GM12864 (cell line): ENCODE measurements at regions not wholly inside any gene's neighbourhood (a gene's known extent, or its start where the extent isn't known, plus 50 kb on each side); places are given as distances from the start of the nearest gene placed in this dataset.

Source experiments
- DNase-seq: peaks from one replicate; pipeline ENCODE4 v3.0.0-alpha.2; 2011; ENCODE audit warnings: low read depth
- H3K4me3 ChIP-seq: 2 replicates; pipeline ENCODE4 v1.5.1; 2011; ENCODE audit warnings: mild to moderate bottlenecking, low read depth, low read length, control low read depth
- TF ChIP-seq, protein P1 (sequence below): IDR thresholded peaks from 2 replicates; pipeline ENCODE4 v1.5.1; 2011; ENCODE audit warnings: low read depth, mild to moderate bottlenecking, moderate library complexity, low read length, control low read depth, inconsistent platforms; ENCODE audit errors: missing control alignments

DNA sequence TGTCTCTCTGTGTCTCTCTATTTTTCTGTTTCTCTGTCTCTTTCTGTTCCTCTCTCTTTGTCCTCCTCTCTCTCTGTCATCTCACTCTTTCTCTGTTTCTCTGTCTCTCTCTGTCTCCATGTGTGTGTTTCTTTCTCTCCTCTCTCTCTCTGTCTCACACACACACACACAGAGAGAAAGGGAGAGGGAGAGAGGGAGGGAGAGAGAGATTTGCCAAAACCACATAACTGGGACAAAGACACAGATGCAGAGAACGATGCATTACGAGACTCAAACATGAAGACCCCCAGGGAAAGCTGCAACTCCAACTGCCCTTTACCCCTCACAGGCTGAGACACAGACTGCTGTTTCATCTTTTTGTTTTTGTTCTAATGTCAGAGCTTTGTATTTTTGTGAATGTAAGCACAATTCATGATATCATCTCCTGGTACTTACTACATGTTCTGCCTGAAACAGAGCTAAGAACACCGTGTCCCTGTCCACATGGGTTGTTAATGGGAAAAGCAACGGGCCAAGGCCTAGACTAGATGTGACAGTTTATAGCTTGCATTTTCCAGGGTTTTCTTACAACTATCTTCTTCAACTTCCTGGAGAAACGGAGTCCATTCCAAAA lies 177.1 kb upstream of the ARID1B start:
- DNase-seq = no peak
- H3K4me3 ChIP-seq = no peak overlapping the region
- TF ChIP-seq, protein P1, sequence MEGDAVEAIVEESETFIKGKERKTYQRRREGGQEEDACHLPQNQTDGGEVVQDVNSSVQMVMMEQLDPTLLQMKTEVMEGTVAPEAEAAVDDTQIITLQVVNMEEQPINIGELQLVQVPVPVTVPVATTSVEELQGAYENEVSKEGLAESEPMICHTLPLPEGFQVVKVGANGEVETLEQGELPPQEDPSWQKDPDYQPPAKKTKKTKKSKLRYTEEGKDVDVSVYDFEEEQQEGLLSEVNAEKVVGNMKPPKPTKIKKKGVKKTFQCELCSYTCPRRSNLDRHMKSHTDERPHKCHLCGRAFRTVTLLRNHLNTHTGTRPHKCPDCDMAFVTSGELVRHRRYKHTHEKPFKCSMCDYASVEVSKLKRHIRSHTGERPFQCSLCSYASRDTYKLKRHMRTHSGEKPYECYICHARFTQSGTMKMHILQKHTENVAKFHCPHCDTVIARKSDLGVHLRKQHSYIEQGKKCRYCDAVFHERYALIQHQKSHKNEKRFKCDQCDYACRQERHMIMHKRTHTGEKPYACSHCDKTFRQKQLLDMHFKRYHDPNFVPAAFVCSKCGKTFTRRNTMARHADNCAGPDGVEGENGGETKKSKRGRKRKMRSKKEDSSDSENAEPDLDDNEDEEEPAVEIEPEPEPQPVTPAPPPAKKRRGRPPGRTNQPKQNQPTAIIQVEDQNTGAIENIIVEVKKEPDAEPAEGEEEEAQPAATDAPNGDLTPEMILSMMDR = no peak

DNA sequence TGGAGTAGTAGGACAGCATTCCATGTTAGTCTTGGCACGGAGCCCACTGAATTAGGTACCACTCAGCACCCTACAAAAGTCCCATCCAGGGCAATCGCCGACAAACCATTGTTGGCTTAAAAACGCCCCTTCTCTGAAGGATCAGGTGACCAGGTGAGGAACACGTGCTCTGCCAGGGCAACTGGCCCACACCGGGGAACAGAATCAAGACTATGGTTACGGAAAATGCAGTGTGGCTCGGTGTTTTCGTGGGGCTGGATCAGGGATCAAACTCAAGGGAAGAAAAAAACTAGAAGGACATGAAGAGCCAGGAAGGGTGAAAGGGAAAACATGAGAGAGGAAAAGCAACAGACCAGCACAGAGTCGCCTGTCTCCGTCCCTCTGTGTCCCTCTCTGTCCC lies 177.8 kb upstream of the ARID1B start:
- DNase-seq = no peak
- no peak overlapping the region for H3K4me3 ChIP-seq
- TF ChIP-seq, protein P1 = no peak

DNA sequence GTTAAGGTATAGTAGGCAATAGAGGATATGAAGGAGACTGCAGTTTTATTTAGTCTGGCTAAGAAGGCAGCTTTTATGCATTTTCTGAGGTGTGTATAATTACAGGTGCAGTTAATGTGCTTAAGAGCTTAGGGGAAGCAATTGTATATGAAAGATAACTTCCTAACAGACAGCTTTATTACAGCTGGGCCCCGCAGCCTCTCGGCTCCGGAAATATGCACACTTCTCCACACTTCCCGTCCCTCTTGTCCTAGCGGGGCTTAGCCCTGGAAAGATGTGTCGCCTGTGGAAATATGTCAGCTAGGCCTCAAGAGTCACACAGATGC lies 178.4 kb upstream of the ARID1B start:
- DNase-seq = no peak
- TF ChIP-seq, protein P1 = no peak
- H3K4me3 ChIP-seq = no peak overlapping the region

DNA sequence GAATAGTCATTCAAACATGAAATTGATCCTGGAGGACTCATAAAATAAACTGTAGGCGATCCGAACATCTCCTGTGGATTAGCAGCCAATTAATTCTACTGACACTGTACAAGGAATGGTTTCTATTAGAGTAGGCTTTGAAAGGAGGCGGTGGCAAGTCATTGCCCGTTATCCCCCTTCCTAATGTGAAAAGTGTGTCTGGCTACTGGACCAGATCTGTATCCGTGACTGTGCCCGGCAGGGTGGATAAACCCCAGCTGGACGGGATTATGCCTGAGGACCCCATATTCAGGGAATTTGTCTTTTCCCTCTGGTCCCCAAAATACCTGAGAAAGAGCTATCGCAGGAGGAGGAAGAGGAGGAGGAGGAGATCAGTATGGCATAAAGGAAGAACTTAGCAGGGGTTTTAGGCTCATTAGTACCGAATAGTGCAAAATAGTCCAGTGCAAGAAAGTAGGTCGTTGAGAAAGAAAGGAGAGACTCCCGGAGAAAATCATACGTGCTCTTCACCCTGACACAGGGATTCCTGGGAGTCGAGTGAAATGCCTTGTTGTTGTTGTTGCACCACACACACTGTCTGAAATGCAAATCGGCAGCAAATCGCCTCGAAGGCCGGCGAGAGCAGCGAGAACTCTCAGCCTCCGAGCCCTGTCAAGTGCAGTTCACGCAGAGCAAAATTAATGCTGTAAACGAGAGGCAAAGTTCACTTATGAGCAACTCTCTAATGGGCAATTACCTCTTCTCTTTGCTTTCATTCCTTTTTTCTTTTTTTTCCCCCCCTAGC lies 178.9 kb upstream of the ARID1B start:
- no peak overlapping the region for H3K4me3 ChIP-seq
- DNase-seq = no peak
- TF ChIP-seq, protein P1 = no peak

DNA sequence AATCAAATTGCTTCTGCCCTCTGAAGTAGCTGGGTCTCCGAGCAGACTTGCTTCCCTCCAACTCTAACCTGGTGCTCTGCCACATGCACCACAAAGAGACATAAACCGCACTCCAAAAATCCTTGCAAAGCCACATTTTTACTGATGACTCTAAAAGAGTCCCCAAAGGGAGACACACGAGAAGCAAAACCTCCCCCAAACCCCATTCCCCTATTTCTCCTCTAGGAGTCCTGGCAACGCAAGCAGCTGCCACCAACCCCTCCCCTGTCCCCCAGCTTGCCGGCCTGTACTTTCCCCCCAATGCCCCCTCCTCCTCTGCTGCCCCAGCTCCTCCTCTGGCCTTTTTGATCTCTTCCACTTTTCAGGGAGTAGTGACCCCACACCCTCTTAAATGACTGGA lies 180.1 kb upstream of the ARID1B start:
- TF ChIP-seq, protein P1 = no peak
- DNase-seq = no peak
- no peak overlapping the region for H3K4me3 ChIP-seq

DNA sequence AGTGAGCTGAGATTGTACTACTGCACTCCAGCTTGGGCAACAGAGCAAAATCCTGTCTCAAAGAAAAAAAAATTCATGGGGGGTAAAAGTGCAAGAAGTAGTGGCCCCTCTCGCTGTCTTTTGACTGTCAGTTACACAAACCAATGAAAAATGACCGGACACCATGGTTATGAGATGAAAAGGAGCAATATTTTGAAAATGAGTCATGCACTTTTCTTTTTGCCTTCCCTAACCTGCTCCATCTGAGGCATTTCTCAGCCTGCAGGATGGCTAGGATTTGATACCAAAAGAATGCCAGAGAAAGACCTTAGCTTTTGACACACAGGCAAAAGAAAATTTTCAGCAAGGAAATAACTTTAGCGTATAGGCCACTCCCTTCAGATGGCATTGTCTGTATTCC lies 181.7 kb upstream of the ARID1B start:
- TF ChIP-seq, protein P1 = no peak
- H3K4me3 ChIP-seq = no peak overlapping the region
- DNase-seq = no peak

DNA sequence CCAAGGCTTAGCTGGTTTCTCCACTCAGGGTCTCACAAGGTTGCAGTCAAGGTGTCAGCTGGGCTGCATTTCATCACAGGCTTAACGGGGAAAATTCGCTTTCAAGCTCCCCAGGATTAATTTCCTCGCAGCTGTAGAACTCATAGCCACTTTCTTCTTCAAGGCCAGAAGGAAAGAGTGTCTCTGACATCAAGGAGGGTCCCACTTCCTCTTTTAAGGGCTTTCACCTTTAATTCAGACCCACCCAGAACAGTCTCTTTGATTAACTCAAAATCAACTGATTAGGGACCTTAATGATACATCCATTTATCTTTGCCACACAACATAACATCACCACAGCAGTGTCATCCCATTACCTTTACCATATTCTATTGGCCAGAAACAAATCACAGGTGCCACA lies 183.3 kb upstream of the ARID1B start:
- TF ChIP-seq, protein P1 = no peak
- no peak overlapping the region for H3K4me3 ChIP-seq
- DNase-seq = no peak
